Upper lobe of left lung (tissue), 4 donors: ENCODE measurements at regions not wholly inside any gene's neighbourhood (a gene's known extent, or its start where the extent isn't known, plus 50 kb on each side); places are given as distances from the start of the nearest gene placed in this dataset.

ENCODE experiments used
- POLR2A ChIP-seq, 4 donors: fragments of 450-650 bp; IDR thresholded peaks; one replicate each; pipeline ENCODE4 v1.5.1; 2016 to 2017; ENCODE audit warnings: antibody characterized with exemption in 4 of 4, mild to moderate bottlenecking in 2 of 4
- TF ChIP-seq, protein P1 (sequence below), 6 experiments: fragments of 450-650 bp in 4 of 6; fragments of 200-600 bp in 2 of 6; sonication (generic) in 2 of 6; IDR thresholded peaks; one replicate each; pipeline ENCODE4 v1.5.1; 2016 to 2019; ENCODE audit warnings: antibody characterized with exemption in 6 of 6

GRCh38 chr5:74562122-74562521, 78.4 kb downstream of the ENC1 start:
- no peak for TF ChIP-seq POLR2A (IDR thresholded peaks at IDR 0.05)
- TF ChIP-seq, protein P1, sequence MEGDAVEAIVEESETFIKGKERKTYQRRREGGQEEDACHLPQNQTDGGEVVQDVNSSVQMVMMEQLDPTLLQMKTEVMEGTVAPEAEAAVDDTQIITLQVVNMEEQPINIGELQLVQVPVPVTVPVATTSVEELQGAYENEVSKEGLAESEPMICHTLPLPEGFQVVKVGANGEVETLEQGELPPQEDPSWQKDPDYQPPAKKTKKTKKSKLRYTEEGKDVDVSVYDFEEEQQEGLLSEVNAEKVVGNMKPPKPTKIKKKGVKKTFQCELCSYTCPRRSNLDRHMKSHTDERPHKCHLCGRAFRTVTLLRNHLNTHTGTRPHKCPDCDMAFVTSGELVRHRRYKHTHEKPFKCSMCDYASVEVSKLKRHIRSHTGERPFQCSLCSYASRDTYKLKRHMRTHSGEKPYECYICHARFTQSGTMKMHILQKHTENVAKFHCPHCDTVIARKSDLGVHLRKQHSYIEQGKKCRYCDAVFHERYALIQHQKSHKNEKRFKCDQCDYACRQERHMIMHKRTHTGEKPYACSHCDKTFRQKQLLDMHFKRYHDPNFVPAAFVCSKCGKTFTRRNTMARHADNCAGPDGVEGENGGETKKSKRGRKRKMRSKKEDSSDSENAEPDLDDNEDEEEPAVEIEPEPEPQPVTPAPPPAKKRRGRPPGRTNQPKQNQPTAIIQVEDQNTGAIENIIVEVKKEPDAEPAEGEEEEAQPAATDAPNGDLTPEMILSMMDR (IDR thresholded peaks at IDR 0.05), result no peak
